ENCODE measurements at regions not wholly inside any gene's neighbourhood (a gene's known extent, or its start where the extent isn't known, plus 50 kb on each side); places are given as distances from the start of the nearest gene placed in this dataset.

GRCh38 chr11:70747921-70748320, 349.6 kb downstream of the CTTN start (continued):
- TF ChIP-seq, protein P1, sequence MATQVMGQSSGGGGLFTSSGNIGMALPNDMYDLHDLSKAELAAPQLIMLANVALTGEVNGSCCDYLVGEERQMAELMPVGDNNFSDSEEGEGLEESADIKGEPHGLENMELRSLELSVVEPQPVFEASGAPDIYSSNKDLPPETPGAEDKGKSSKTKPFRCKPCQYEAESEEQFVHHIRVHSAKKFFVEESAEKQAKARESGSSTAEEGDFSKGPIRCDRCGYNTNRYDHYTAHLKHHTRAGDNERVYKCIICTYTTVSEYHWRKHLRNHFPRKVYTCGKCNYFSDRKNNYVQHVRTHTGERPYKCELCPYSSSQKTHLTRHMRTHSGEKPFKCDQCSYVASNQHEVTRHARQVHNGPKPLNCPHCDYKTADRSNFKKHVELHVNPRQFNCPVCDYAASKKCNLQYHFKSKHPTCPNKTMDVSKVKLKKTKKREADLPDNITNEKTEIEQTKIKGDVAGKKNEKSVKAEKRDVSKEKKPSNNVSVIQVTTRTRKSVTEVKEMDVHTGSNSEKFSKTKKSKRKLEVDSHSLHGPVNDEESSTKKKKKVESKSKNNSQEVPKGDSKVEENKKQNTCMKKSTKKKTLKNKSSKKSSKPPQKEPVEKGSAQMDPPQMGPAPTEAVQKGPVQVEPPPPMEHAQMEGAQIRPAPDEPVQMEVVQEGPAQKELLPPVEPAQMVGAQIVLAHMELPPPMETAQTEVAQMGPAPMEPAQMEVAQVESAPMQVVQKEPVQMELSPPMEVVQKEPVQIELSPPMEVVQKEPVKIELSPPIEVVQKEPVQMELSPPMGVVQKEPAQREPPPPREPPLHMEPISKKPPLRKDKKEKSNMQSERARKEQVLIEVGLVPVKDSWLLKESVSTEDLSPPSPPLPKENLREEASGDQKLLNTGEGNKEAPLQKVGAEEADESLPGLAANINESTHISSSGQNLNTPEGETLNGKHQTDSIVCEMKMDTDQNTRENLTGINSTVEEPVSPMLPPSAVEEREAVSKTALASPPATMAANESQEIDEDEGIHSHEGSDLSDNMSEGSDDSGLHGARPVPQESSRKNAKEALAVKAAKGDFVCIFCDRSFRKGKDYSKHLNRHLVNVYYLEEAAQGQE (IDR thresholded peaks at IDR 0.05; ENCODE audit: unreplicated experiment): no peak
- TF ChIP-seq ZNF114 (CRISPR knock-in tag; IDR thresholded peaks at IDR 0.05) (no peak), STAT1 (IDR thresholded peaks at IDR 0.05; ENCODE audit: unreplicated experiment) (no peak), NANOG (IDR thresholded peaks at IDR 0.05; ENCODE audit: borderline replicate concordance) (no peak)

DNA sequence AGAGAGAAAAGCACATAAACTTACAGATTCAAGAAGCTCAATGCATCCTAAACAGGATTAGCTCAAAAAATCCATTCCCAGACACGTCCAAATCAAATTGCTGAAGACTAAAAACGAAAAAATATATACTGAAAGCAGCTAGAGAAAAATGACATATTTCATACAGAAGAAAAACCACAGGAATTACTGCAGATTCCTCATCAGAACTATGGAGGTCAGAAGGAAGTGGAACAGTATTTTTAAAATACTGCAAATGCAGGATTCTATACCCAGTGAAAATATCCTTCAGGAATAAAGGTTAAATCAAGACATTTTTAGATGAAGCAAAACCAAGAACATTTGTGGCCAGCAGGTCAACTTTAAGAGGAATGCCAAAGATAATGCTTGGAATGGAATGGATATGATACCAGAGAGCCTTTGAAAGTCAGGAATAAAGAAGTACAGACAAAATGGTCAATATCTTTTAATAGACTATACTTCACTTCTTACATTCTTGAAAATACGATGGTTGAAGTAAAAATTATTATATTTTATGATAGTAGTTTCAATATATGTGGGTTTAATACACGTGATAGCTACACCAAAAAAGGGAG, 352.9 kb downstream of the CTTN start:
- H3K9me2 ChIP-seq (ENCODE audit: insufficient read depth): no peaks in the 10 kb centered on the region
- H3K36me3 ChIP-seq (ENCODE audit: insufficient read depth): no peaks in the 10 kb centered on the region; the same call in 1 of the 2 replicates
- no peaks in the 10 kb centered on the region for H3K79me2 ChIP-seq (replicated peaks; ENCODE audit: insufficient read depth)
- Mint-ChIP-seq H3K9me3 (peaks cover 32% of the 10 kb centered on the region), H3K27me3 (ENCODE audit: insufficient read depth, low read depth, poor library complexity) (peaks cover 14% of the 10 kb centered on the region), H3K27ac (no peak overlapping the region), H3K36me3 (ENCODE audit: low read depth) (peaks cover 39% of the 10 kb centered on the region), H3K4me1 (peaks cover 24% of the 10 kb centered on the region), H3K4me3 (no peak overlapping the region)
- H3K4me3 ChIP-seq: no peak overlapping the region
- ATAC-seq (no peak), DNase-seq (ENCODE audit: low spot score) (no peak)
- peaks cover 5% of the 10 kb centered on the region; the same call in 1 of the 2 replicates for H3K4me1 ChIP-seq (ENCODE audit: insufficient read depth)
- H4K20me1 ChIP-seq (replicated peaks; ENCODE audit: insufficient read depth): peaks cover 8% of the 10 kb centered on the region
- H3K4me2 ChIP-seq: no peak overlapping the region
- H3K27ac ChIP-seq (ENCODE audit: low read depth): no peak overlapping the region
- no peak overlapping the region for H2AFZ ChIP-seq
- H3K27me3 ChIP-seq (ENCODE audit: insufficient read depth): no peaks in the 10 kb centered on the region
- no peaks in the 10 kb centered on the region; the same call in 1 of the 2 replicates for H3F3A ChIP-seq (replicated peaks; ENCODE audit: low read depth)
- TF ChIP-seq EZH2 (IDR thresholded peaks at IDR 0.05; ENCODE audit: low read depth, unreplicated experiment): no peak
- no peak for TF ChIP-seq CREB1 (CRISPR knock-in tag; IDR thresholded peaks at IDR 0.05; ENCODE audit: low read depth)
- TF ChIP-seq JUNB (IDR thresholded peaks at IDR 0.05; ENCODE audit: unreplicated experiment): no peak
- TF ChIP-seq ZNF331 (CRISPR knock-in tag; IDR thresholded peaks at IDR 0.05; ENCODE audit: low read depth): no peak
- no peak for TF ChIP-seq STAT1 (IDR thresholded peaks at IDR 0.05; ENCODE audit: unreplicated experiment)
- no peak for TF ChIP-seq ZNF114 (CRISPR knock-in tag; IDR thresholded peaks at IDR 0.05)
- TF ChIP-seq EZH2phosphoT487 (IDR thresholded peaks at IDR 0.05; ENCODE audit: unreplicated experiment): no peak
- TF ChIP-seq NANOG (IDR thresholded peaks at IDR 0.05; ENCODE audit: borderline replicate concordance): no peak
- TF ChIP-seq ZNF462 (CRISPR knock-in tag; IDR thresholded peaks at IDR 0.05): no peak
- no peak for TF ChIP-seq ETS1 (IDR thresholded peaks at IDR 0.05)

All from GM23338 (cell line).